ENCODE measurements at regions not wholly inside any gene's neighbourhood (a gene's known extent, or its start where the extent isn't known, plus 50 kb on each side); places are given as distances from the start of the nearest gene placed in this dataset.

DNA sequence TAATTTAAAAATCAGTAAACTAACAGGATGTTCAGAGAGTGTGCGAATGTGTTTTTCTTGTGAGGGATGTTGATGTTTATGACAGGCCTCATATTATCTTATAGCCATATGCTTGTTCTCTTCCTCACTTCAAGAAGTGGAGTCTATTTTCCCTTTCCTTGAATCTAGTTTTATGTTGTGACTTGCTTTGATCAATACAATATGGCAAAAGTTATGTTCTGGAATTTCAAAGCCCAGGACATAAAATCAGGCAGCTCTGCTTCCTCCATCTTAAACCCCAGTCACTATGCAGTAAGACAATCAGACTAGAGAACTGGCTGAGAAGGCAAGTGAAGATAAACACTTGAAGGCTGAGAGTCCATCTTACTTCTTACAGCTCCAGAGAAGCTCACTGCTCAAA, 585.1 kb upstream of the NETO1 start:
- H2AFZ ChIP-seq (ENCODE audit: low read length) = no peak overlapping the region
- no peaks in the 10 kb centered on the region for H4K20me1 ChIP-seq (ENCODE audit: control insufficient read depth, extremely low read depth, insufficient read depth, low read length)
- H3K4me1 ChIP-seq (ENCODE audit: control insufficient read depth, extremely low read depth, insufficient read depth, low read length) = no peaks in the 10 kb centered on the region

DNA sequence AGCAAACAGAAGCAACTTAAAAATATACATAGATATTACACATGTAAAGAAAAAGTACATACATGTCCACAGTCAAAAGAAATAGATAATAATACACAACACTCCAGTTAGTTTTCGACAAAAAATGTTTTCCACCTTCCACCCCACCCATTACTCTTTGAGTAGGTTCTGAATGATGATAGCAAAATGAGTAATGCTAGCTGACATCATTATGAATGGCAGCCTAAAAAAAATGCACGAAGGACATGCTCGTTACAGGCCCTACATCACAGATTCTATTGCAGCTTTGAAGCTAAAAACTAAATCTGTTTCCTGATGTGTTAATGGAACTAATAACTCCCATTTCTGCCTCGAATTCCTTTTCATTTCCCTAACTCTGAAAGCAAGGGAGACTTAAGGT, 578.7 kb upstream of the NETO1 start:
- TF ChIP-seq, protein P1, sequence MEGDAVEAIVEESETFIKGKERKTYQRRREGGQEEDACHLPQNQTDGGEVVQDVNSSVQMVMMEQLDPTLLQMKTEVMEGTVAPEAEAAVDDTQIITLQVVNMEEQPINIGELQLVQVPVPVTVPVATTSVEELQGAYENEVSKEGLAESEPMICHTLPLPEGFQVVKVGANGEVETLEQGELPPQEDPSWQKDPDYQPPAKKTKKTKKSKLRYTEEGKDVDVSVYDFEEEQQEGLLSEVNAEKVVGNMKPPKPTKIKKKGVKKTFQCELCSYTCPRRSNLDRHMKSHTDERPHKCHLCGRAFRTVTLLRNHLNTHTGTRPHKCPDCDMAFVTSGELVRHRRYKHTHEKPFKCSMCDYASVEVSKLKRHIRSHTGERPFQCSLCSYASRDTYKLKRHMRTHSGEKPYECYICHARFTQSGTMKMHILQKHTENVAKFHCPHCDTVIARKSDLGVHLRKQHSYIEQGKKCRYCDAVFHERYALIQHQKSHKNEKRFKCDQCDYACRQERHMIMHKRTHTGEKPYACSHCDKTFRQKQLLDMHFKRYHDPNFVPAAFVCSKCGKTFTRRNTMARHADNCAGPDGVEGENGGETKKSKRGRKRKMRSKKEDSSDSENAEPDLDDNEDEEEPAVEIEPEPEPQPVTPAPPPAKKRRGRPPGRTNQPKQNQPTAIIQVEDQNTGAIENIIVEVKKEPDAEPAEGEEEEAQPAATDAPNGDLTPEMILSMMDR (conservative IDR thresholded peaks at IDR 0.05 in 1 of 2, IDR thresholded peaks at IDR 0.05 in 1 of 2; ENCODE audit: low read depth in 1 of 2, low read length in 2 of 2) = no peak
- TF ChIP-seq EZH2 (IDR thresholded peaks at IDR 0.05; ENCODE audit: low read length, missing control alignments) = no peak
- H4K20me1 ChIP-seq (ENCODE audit: control insufficient read depth, extremely low read depth, insufficient read depth, low read length) = no peaks in the 10 kb centered on the region
- no peaks in the 10 kb centered on the region for H3K36me3 ChIP-seq (ENCODE audit: control insufficient read depth, insufficient read depth, low read length)
- no peak overlapping the region for H3K9ac ChIP-seq (ENCODE audit: insufficient read depth, low read length)
- no peak overlapping the region for H2AFZ ChIP-seq (ENCODE audit: low read length)
- peak in 1 of 2 donors; percentile 20 for DNase-seq (ENCODE audit: low read depth in 2 of 2)
- no peaks in the 10 kb centered on the region for H3K4me1 ChIP-seq (ENCODE audit: control insufficient read depth, extremely low read depth, insufficient read depth, low read length)
- H3K4me2 ChIP-seq (ENCODE audit: extremely low read depth, insufficient read depth, low read length) = no peak overlapping the region
- no peaks in the 10 kb centered on the region for H3K79me2 ChIP-seq (ENCODE audit: control insufficient read depth, insufficient read depth, low read length)
- no peak overlapping the region for H3K4me3 ChIP-seq (replicated peaks in 1 of 4; ENCODE audit: control extremely low read depth in 1 of 4, insufficient read depth in 1 of 4, low read depth in 3 of 4, low read length in 4 of 4)
- H3K27ac ChIP-seq (ENCODE audit: insufficient read depth, low read length) = no peak overlapping the region
- no peaks in the 10 kb centered on the region for H3K9me3 ChIP-seq (ENCODE audit: control insufficient read depth, insufficient read depth, low read depth, low read length)
- H3K27me3 ChIP-seq (ENCODE audit: control insufficient read depth, insufficient read depth, low read length) = no peaks in the 10 kb centered on the region

More for the DNA sequence above, 585.1 kb upstream of the NETO1 start:
- DNase-seq (ENCODE audit: low read depth in 2 of 2) = no peak
- H3K9me3 ChIP-seq (ENCODE audit: control insufficient read depth, insufficient read depth, low read depth, low read length) = no peaks in the 10 kb centered on the region
- H3K79me2 ChIP-seq (ENCODE audit: control insufficient read depth, insufficient read depth, low read length) = no peaks in the 10 kb centered on the region
- no peaks in the 10 kb centered on the region for H3K27me3 ChIP-seq (ENCODE audit: control insufficient read depth, insufficient read depth, low read length)
- TF ChIP-seq, protein P1 (conservative IDR thresholded peaks at IDR 0.05 in 1 of 2, IDR thresholded peaks at IDR 0.05 in 1 of 2; ENCODE audit: low read depth in 1 of 2, low read length in 2 of 2) = no peak
- H3K36me3 ChIP-seq (ENCODE audit: control insufficient read depth, insufficient read depth, low read length) = no peaks in the 10 kb centered on the region
- H3K4me3 ChIP-seq (replicated peaks in 1 of 4; ENCODE audit: control extremely low read depth in 1 of 4, insufficient read depth in 1 of 4, low read depth in 3 of 4, low read length in 4 of 4) = no peak overlapping the region
- no peak overlapping the region for H3K9ac ChIP-seq (ENCODE audit: insufficient read depth, low read length)
- H3K4me2 ChIP-seq (ENCODE audit: extremely low read depth, insufficient read depth, low read length) = no peak overlapping the region
- no peak overlapping the region for H3K27ac ChIP-seq (ENCODE audit: insufficient read depth, low read length)

DNA sequence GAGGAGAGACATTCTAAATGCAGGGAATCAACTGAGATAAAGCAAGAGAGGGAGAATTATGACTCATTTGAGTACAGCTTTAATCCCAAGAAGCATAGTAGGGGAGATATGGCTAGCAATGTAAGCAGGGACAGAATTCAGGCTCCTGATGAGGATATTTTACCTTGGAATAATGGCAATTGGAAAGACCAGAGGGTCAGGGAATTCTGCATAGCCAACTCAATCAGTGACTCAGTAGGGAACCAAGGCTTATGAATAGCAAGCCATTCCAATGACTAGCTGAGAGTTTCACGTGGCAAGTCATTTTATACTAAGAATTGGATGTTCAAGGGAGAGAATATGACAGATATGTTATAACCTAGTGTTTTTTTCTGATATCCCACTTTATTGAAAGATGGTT, 563.8 kb upstream of the NETO1 start:
- Histone ChIP-seq H3K4me2 (ENCODE audit: extremely low read depth, insufficient read depth, low read length) (no peak overlapping the region), H3K79me2 (ENCODE audit: control insufficient read depth, insufficient read depth, low read length) (no peaks in the 10 kb centered on the region), H3K4me3 (replicated peaks in 1 of 4; ENCODE audit: control extremely low read depth in 1 of 4, insufficient read depth in 1 of 4, low read depth in 3 of 4, low read length in 4 of 4) (no peak overlapping the region), H3K4me1 (ENCODE audit: control insufficient read depth, extremely low read depth, insufficient read depth, low read length) (no peaks in the 10 kb centered on the region), H3K9me3 (ENCODE audit: control insufficient read depth, insufficient read depth, low read depth, low read length) (no peaks in the 10 kb centered on the region), H4K20me1 (ENCODE audit: control insufficient read depth, extremely low read depth, insufficient read depth, low read length) (no peaks in the 10 kb centered on the region), H3K27me3 (ENCODE audit: control insufficient read depth, insufficient read depth, low read length) (no peaks in the 10 kb centered on the region), H3K9ac (ENCODE audit: insufficient read depth, low read length) (no peak overlapping the region), H3K36me3 (ENCODE audit: control insufficient read depth, insufficient read depth, low read length) (no peaks in the 10 kb centered on the region), H2AFZ (ENCODE audit: low read length) (no peak overlapping the region), H3K27ac (ENCODE audit: insufficient read depth, low read length) (no peak overlapping the region)
- TF ChIP-seq EZH2 (IDR thresholded peaks at IDR 0.05; ENCODE audit: low read length, missing control alignments) = no peak
- TF ChIP-seq, protein P1 (conservative IDR thresholded peaks at IDR 0.05 in 1 of 2, IDR thresholded peaks at IDR 0.05 in 1 of 2; ENCODE audit: low read depth in 1 of 2, low read length in 2 of 2) = no peak
- DNase-seq (ENCODE audit: low read depth in 2 of 2) = peak in 1 of 2 donors; percentile 17

Measured in fibroblast of lung (primary cell).